B cell (primary cell): ENCODE measurements at regions not wholly inside any gene's neighbourhood (a gene's known extent, or its start where the extent isn't known, plus 50 kb on each side); places are given as distances from the start of the nearest gene placed in this dataset.

Experiments
- ATAC-seq: fragments of 200-7000 bp; cut with Tn5 transposase; one replicate; pipeline ENCODE4 v1.10.0; 2021; ENCODE audit warnings: low read depth, mild to moderate bottlenecking, moderate number of reproducible peaks, moderate library complexity
- CTCF ChIA-PET: fragments of 350-600 bp; sonication (Branson Sonifier 250); formaldehyde crosslinking; loops from one replicate; lab custom pipeline; 2021; ENCODE audit warnings: antibody characterized with exemption, inconsistent platforms; lab: Charles Lee
- POLR2A ChIA-PET: fragments of 350-600 bp; sonication (Branson Sonifier 250); formaldehyde crosslinking; loops from one replicate; lab custom pipeline; 2021; ENCODE audit warnings: antibody characterized with exemption; lab: Charles Lee
- DNase-seq: peaks from one replicate; pipeline ENCODE4 v3.0.0; 2013
- H2AFZ ChIP-seq: 2 replicates; pipeline ENCODE4 v1.6.1; 2012; ENCODE audit warnings: mild to moderate bottlenecking, low read depth, low read length; ENCODE audit not compliant: insufficient read depth, poor library complexity, severe bottlenecking
- H3K27ac ChIP-seq, 2 donors: 1 replicate in 1 of 2; 2 replicates in 1 of 2; pipeline ENCODE4 v1.5.1; 2012 to 2013; ENCODE audit warnings: low read length in 2 of 2, mild to moderate bottlenecking in 2 of 2, moderate library complexity in 1 of 2
- H3K27me3 ChIP-seq, 4 experiments: fragments of 200-600 bp in 1 of 4; sonication (generic) in 1 of 4; replicated peaks in 1 of 4; 1 replicate in 2 of 4; 2 replicates in 2 of 4; pipeline versions ENCODE4 v1.6.1 to v1.7.0; 2013 to 2016; ENCODE audit warnings: low read length in 3 of 4, mild to moderate bottlenecking in 2 of 4, mixed read lengths in 1 of 4, moderate library complexity in 1 of 4; ENCODE audit not compliant: insufficient read depth in 4 of 4, control insufficient read depth in 3 of 4; ENCODE audit errors: control extremely low read depth in 1 of 4
- H3K36me3 ChIP-seq, 2 experiments: replicated peaks in 1 of 2; 1 replicate in 1 of 2; 2 replicates in 1 of 2; pipeline versions ENCODE4 v1.6.1 to v1.7.1; 2013; ENCODE audit warnings: low read length in 1 of 2; ENCODE audit not compliant: insufficient read depth in 2 of 2, control insufficient read depth in 1 of 2; ENCODE audit errors: control extremely low read depth in 1 of 2, extremely low read depth in 1 of 2
- H3K4me1 ChIP-seq, 2 donors: fragments of 200-600 bp in 1 of 2; sonication (generic) in 1 of 2; 1 replicate in 1 of 2; 2 replicates in 1 of 2; pipeline versions ENCODE4 v1.5.1 to v1.6.1; 2013 to 2017; ENCODE audit warnings: low read length in 2 of 2; ENCODE audit not compliant: control insufficient read depth in 2 of 2, insufficient read depth in 2 of 2
- H3K4me2 ChIP-seq: replicated peaks from 2 replicates; pipeline ENCODE3; 2012; ENCODE audit warnings: mild to moderate bottlenecking, low read depth, low read length; ENCODE audit not compliant: poor library complexity, severe bottlenecking
- H3K4me3 ChIP-seq, 5 experiments: fragments of 200-600 bp in 1 of 5; sonication (generic) in 1 of 5; 1 replicate in 3 of 5; 2 replicates in 2 of 5; pipeline versions ENCODE4 v1.5.1 to v1.7.0; 2011 to 2016; ENCODE audit warnings: low read length in 4 of 5, mild to moderate bottlenecking in 4 of 5, low read depth in 2 of 5, control low read depth in 1 of 5, moderate library complexity in 1 of 5; ENCODE audit not compliant: insufficient read depth in 1 of 5; ENCODE audit errors: control extremely low read depth in 1 of 5, extremely low read depth in 1 of 5
- H3K79me2 ChIP-seq: fragments of 200-600 bp; sonication (generic); one replicate; pipeline ENCODE4 v1.6.0; 2016; ENCODE audit warnings: low read length; ENCODE audit not compliant: control insufficient read depth, insufficient read depth
- H3K9ac ChIP-seq: fragments of 200-600 bp; sonication (generic); 2 replicates; pipeline ENCODE4 v1.6.1; 2017; ENCODE audit warnings: mild to moderate bottlenecking, low read length, moderate library complexity
- H3K9me3 ChIP-seq, 3 donors: one replicate each; pipeline versions ENCODE4 v1.6.1 to v1.7.1; 2013; ENCODE audit warnings: low read length in 2 of 3; ENCODE audit not compliant: control insufficient read depth in 2 of 3, insufficient read depth in 1 of 3; ENCODE audit errors: control extremely low read depth in 1 of 3
- H4K20me1 ChIP-seq: 2 replicates; pipeline ENCODE4 v1.6.0; 2012; ENCODE audit warnings: mild to moderate bottlenecking, low read length; ENCODE audit not compliant: insufficient read depth, control insufficient read depth, poor library complexity, severe bottlenecking
- H3K27ac Mint-ChIP-seq: one replicate; pipeline ENCODE4 v1.8.0; 2021; ENCODE audit warnings: mixed read lengths
- H3K27me3 Mint-ChIP-seq: one replicate; pipeline ENCODE4 v1.8.0; 2021; ENCODE audit warnings: mixed read lengths
- H3K4me1 Mint-ChIP-seq: one replicate; pipeline ENCODE4 v1.8.0; 2021; ENCODE audit warnings: mixed read lengths
- H3K4me3 Mint-ChIP-seq: one replicate; pipeline ENCODE4 v1.8.0; 2021; ENCODE audit warnings: mixed read lengths
- H3K9me3 Mint-ChIP-seq: one replicate; pipeline ENCODE4 v1.8.0; 2022; ENCODE audit warnings: mixed read lengths; ENCODE audit not compliant: insufficient read depth
- EZH2 ChIP-seq: IDR thresholded peaks from 2 replicates; pipeline ENCODE4 v1.6.1; 2012; ENCODE audit warnings: borderline replicate concordance, low read depth, mild to moderate bottlenecking, moderate library complexity, low read length; ENCODE audit not compliant: insufficient read depth, poor library complexity, severe bottlenecking
- WGBS: methylation state at CpG from one replicate; pipeline ENCODE4 v1.1.5; 2013; ENCODE audit warnings: missing lambda C conversion rate; ENCODE audit not compliant: insufficient coverage; 5-methylcytosine and 5-hydroxymethylcytosine counted together
- intact Hi-C: fragments of 100-400 bp; cut with micrococcal nuclease; formaldehyde crosslinking; loops from one replicate; pipeline ENCODE4 v1.10.0; 2022
- TF ChIP-seq, protein P1 (sequence below): fragments of 200-600 bp; IDR thresholded peaks from one replicate; pipeline ENCODE4 v1.8.0; 2022; ENCODE audit warnings: antibody characterized with exemption, mild to moderate bottlenecking

DNA sequence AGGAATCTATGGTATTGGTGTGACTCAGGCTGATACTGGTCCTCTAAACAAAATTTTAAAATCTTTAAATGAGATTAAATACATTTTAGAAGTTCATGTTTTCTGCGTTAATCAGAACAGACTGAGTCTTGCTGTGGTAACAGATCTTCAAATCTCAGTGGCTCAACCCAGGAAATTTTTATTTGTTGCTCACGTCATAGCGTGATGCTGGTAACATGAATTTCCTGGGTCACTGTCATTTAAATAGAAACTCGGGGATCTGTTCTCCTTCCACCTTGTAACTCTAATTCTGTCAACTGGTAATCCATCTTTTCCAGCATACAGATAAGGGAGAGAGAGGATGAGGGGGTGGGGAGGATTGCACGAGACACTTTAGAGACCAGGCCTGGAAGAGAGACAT, 90.0 kb downstream of the CDC42EP3 start:
- WGBS: 100% methylated on average over 3 of the region's 5 CpGs
- Histone ChIP-seq H3K27me3 (no peaks in the 10 kb centered on the region), H3K4me2 (no peak overlapping the region), H3K9me3 (peaks cover 0 to 7% (median 0%) of the 10 kb centered on the region in 3 donors), H4K20me1 (no peaks in the 10 kb centered on the region), H3K27ac (no peak overlapping the region), H3K36me3 (no peaks in the 10 kb centered on the region), H3K79me2 (no peaks in the 10 kb centered on the region), H2AFZ (no peak overlapping the region), H3K4me3 (no peak overlapping the region), H3K4me1 (peaks cover 18 to 22% of the 10 kb centered on the region in 2 donors), H3K9ac (no peak overlapping the region)
- Mint-ChIP-seq H3K27me3 (no peaks in the 10 kb centered on the region), H3K27ac (no peak overlapping the region), H3K4me1 (peaks cover 33% of the 10 kb centered on the region), H3K9me3 (peaks cover 6% of the 10 kb centered on the region), H3K4me3 (no peak overlapping the region)
- ChIA-PET POLR2A (no interaction called here), CTCF (interaction anchor here (0.8 kb wide), 1 partner anchor 251 kb away, joined by 5 read pairs; no protein-coding TSS in a partner anchor)
- intact Hi-C loops: no loop called here
- ATAC-seq (no peak), DNase-seq (no peak)
- no peak for TF ChIP-seq EZH2
- TF ChIP-seq, protein P1, sequence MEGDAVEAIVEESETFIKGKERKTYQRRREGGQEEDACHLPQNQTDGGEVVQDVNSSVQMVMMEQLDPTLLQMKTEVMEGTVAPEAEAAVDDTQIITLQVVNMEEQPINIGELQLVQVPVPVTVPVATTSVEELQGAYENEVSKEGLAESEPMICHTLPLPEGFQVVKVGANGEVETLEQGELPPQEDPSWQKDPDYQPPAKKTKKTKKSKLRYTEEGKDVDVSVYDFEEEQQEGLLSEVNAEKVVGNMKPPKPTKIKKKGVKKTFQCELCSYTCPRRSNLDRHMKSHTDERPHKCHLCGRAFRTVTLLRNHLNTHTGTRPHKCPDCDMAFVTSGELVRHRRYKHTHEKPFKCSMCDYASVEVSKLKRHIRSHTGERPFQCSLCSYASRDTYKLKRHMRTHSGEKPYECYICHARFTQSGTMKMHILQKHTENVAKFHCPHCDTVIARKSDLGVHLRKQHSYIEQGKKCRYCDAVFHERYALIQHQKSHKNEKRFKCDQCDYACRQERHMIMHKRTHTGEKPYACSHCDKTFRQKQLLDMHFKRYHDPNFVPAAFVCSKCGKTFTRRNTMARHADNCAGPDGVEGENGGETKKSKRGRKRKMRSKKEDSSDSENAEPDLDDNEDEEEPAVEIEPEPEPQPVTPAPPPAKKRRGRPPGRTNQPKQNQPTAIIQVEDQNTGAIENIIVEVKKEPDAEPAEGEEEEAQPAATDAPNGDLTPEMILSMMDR: no peak

DNA sequence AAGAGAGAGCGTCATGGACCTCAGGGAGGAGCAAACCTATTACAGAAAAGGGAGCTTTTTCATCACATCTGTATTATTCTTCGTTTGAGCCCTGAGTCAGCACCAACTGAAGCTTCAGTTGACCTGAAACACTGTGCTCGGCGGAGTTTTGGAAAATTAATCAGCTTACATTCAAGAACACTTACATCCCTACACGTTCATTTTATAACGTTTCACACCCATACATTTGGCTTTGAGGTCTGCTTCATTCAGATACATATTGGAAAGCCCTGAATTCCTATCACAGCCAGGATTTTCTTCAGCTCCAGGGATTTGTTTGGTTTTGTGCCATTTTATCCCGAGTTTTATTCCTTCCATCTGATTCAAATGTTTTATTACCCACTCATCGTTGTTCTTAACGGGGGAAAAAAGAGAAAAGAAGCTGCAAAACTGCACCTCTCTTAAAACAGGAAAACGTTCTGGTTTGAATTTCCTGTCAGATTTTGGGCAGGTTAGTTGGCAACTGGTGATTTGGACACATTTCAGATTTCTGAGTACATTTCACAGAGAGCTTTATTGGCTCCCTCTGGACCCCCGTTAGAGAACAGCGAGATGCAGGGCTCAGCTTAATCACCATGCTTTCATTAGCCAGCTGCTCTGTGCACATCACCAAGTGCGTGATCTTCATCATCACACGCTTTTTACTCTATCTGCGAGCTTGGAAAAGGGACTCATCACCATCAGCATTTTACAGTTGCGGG, 88.8 kb downstream of the CDC42EP3 start:
- Histone ChIP-seq H2AFZ (peak overlapping the region; percentile 46), H3K9ac (peak overlapping the region; percentile 9), H4K20me1 (no peaks in the 10 kb centered on the region), H3K9me3 (peaks cover 0 to 7% (median 0%) of the 10 kb centered on the region in 3 donors), H3K4me1 (peaks cover 18 to 22% of the 10 kb centered on the region in 2 donors), H3K36me3 (no peaks in the 10 kb centered on the region), H3K27ac (no peak overlapping the region), H3K27me3 (no peaks in the 10 kb centered on the region), H3K4me3 (no peak overlapping the region), H3K4me2 (peak overlapping the region; percentile 30), H3K79me2 (no peaks in the 10 kb centered on the region)
- ChIA-PET POLR2A (interaction anchor here (0.5 kb wide), 1 partner anchor 10 kb away, joined by 4 read pairs; no protein-coding TSS in a partner anchor), CTCF (interaction anchor here (0.8 to 1.4 kb wide), 4 partner anchors 12 to 250 kb away, joined by 3 to 5 read pairs (median 4); no protein-coding TSS in a partner anchor)
- Mint-ChIP-seq H3K27me3 (no peaks in the 10 kb centered on the region), H3K9me3 (peaks cover 6% of the 10 kb centered on the region), H3K27ac (no peak overlapping the region), H3K4me1 (peaks cover 39% of the 10 kb centered on the region), H3K4me3 (peak overlapping the region; percentile 13)
- ATAC-seq (no peak), DNase-seq (no peak)
- WGBS: 33% methylated on average over 8 of the region's 16 CpGs
- intact Hi-C loops: no loop called here
- TF ChIP-seq EZH2: no peak
- TF ChIP-seq, protein P1: no peak
